OCI-LY3 (cell line): ENCODE measurements at regions not wholly inside any gene's neighbourhood (a gene's known extent, or its start where the extent isn't known, plus 50 kb on each side); places are given as distances from the start of the nearest gene placed in this dataset.

Experiments used
- H2AFZ ChIP-seq: fragments of 200-600, 300-600 bp; shearing (Covaris generic); 2 replicates; pipeline ENCODE4 v1.6.0; 2014; ENCODE audit warnings: antibody characterized with exemption, low read depth, low read length
- H3K27ac ChIP-seq: fragments of 200-600, 300-600 bp; sonication (generic); 2 replicates; pipeline ENCODE4 v1.5.1; 2014; ENCODE audit warnings: mild to moderate bottlenecking, low read length, moderate library complexity, mixed read lengths
- H3K27me3 ChIP-seq: fragments of 200-600, 300-600 bp; sonication (generic); 2 replicates; pipeline ENCODE4 v1.6.1; 2014; ENCODE audit warnings: low read depth, low read length, mixed read lengths
- H3K36me3 ChIP-seq: fragments of 200-600, 300-600 bp; sonication (generic); replicated peaks from 2 replicates; pipeline ENCODE3; 2014; ENCODE audit warnings: low read depth, low read length, mixed read lengths
- H3K4me1 ChIP-seq: fragments of 300-600, 200-600 bp; sonication (generic); 2 replicates; pipeline ENCODE4 v1.6.1; 2014; ENCODE audit warnings: low read length, mixed read lengths
- H3K4me2 ChIP-seq: fragments of 200-600, 300-600 bp; sonication (generic); 2 replicates; pipeline ENCODE4 v1.6.1; 2014; ENCODE audit warnings: low read length, mixed read lengths
- H3K4me3 ChIP-seq: fragments of 300-600, 200-600 bp; sonication (generic); 2 replicates; pipeline ENCODE4 v1.5.1; 2014; ENCODE audit warnings: antibody characterized with exemption, mild to moderate bottlenecking, low read length, moderate library complexity
- H3K79me2 ChIP-seq: fragments of 300-600, 200-600 bp; shearing (Covaris generic); 2 replicates; pipeline ENCODE4 v1.6.1; 2014; ENCODE audit warnings: mild to moderate bottlenecking, low read length, mixed read lengths
- H3K9ac ChIP-seq: fragments of 300-600, 200-600 bp; shearing (Covaris generic); 2 replicates; pipeline ENCODE4 v1.6.0; 2014; ENCODE audit warnings: mild to moderate bottlenecking, low read length, moderate library complexity
- H3K9me3 ChIP-seq: fragments of 200-600, 300-600 bp; shearing (Covaris generic); 2 replicates; pipeline ENCODE4 v1.6.1; 2014; ENCODE audit warnings: low read length, mixed read lengths; ENCODE audit not compliant: insufficient read depth
- H4K20me1 ChIP-seq: fragments of 200-600, 300-600 bp; sonication (generic); 2 replicates; pipeline ENCODE4 v1.6.1; 2016; ENCODE audit warnings: low read length, mixed read lengths; ENCODE audit not compliant: insufficient read depth
- CTCF ChIP-seq: fragments of 200-600, 300-600 bp; sonication (generic); IDR thresholded peaks from 2 replicates; pipeline ENCODE4 v1.5.1; 2014; ENCODE audit warnings: antibody characterized with exemption, low read length, low read depth
- EZH2phosphoT487 ChIP-seq: fragments of 200-600 bp; shearing (Covaris generic); IDR thresholded peaks from 2 replicates; pipeline ENCODE4 v1.6.1; 2018; ENCODE audit warnings: antibody characterized with exemption, mixed run types, low read depth

GRCh38 chr12:72740064-72740463 is 467.9 kb downstream of the TRHDE start:
- TF ChIP-seq CTCF (no peak), EZH2phosphoT487 (no peak)
- Histone ChIP-seq H2AFZ (no peak overlapping the region), H3K4me2 (no peak overlapping the region), H4K20me1 (no peaks in the 10 kb centered on the region), H3K4me1 (no peaks in the 10 kb centered on the region), H3K36me3 (no peaks in the 10 kb centered on the region), H3K9me3 (no peaks in the 10 kb centered on the region; the same call in 1 of the 2 replicates), H3K79me2 (no peaks in the 10 kb centered on the region), H3K9ac (no peak overlapping the region), H3K4me3 (no peak overlapping the region), H3K27me3 (no peaks in the 10 kb centered on the region), H3K27ac (no peak overlapping the region)

- Histone ChIP-seq H3K4me2 (no peak overlapping the region), H3K9ac (no peak overlapping the region), H4K20me1 (no peaks in the 10 kb centered on the region), H3K4me1 (no peaks in the 10 kb centered on the region), H3K4me3 (no peak overlapping the region), H3K27me3 (no peaks in the 10 kb centered on the region), H3K9me3 (no peaks in the 10 kb centered on the region; the same call in 1 of the 2 replicates), H3K79me2 (no peaks in the 10 kb centered on the region), H2AFZ (no peak overlapping the region), H3K36me3 (no peaks in the 10 kb centered on the region), H3K27ac (no peak overlapping the region)
- no peak for TF ChIP-seq EZH2phosphoT487
- TF ChIP-seq CTCF = no peak
These were observed 470.4 kb downstream of the TRHDE start for GRCh38 chr12:72742568-72742967.

GRCh38 chr12:72746048-72746447 is 473.9 kb downstream of the TRHDE start:
- Histone ChIP-seq H2AFZ (no peak overlapping the region), H3K9ac (no peak overlapping the region), H3K4me1 (no peaks in the 10 kb centered on the region), H3K36me3 (no peaks in the 10 kb centered on the region), H3K4me2 (no peak overlapping the region), H3K27me3 (no peaks in the 10 kb centered on the region), H3K4me3 (no peak overlapping the region), H3K27ac (no peak overlapping the region), H4K20me1 (no peaks in the 10 kb centered on the region), H3K9me3 (no peaks in the 10 kb centered on the region; the same call in 1 of the 2 replicates), H3K79me2 (no peaks in the 10 kb centered on the region)
- TF ChIP-seq EZH2phosphoT487 = no peak
- TF ChIP-seq CTCF = no peak

GRCh38 chr12:72747111-72747849 is 475.1 kb downstream of the TRHDE start:
- Histone ChIP-seq H3K9me3 (no peaks in the 10 kb centered on the region; the same call in 1 of the 2 replicates), H3K4me1 (no peaks in the 10 kb centered on the region), H3K27ac (no peak overlapping the region), H3K79me2 (no peaks in the 10 kb centered on the region), H3K4me3 (no peak overlapping the region), H3K9ac (no peak overlapping the region), H3K4me2 (no peak overlapping the region), H3K36me3 (no peaks in the 10 kb centered on the region), H3K27me3 (no peaks in the 10 kb centered on the region), H4K20me1 (no peaks in the 10 kb centered on the region), H2AFZ (no peak overlapping the region)
- TF ChIP-seq CTCF = no peak
- TF ChIP-seq EZH2phosphoT487 = no peak
